Astrocyte of the cerebellum (primary cell): ENCODE measurements at regions not wholly inside any gene's neighbourhood (a gene's known extent, or its start where the extent isn't known, plus 50 kb on each side); places are given as distances from the start of the nearest gene placed in this dataset.

Experiments
- DNase-seq: peaks from one replicate; pipeline ENCODE4 v3.0.0-alpha.2; 2011; ENCODE audit warnings: low read depth
- H3K4me3 ChIP-seq: 2 replicates; pipeline ENCODE4 v1.5.1; 2011; ENCODE audit warnings: mild to moderate bottlenecking, low read depth, low read length, moderate library complexity
- in situ Hi-C: cut with HindIII; loops from 2 replicates; pipeline ENCODE4 v1.10.0; 2017; ENCODE audit warnings: low sequenced_read_pairs
- TF ChIP-seq, protein P1 (sequence below): IDR thresholded peaks from 2 replicates; pipeline ENCODE4 v1.5.1; 2012; ENCODE audit warnings: low read length, low read depth, moderate library complexity, mild to moderate bottlenecking; ENCODE audit errors: missing control alignments

DNA sequence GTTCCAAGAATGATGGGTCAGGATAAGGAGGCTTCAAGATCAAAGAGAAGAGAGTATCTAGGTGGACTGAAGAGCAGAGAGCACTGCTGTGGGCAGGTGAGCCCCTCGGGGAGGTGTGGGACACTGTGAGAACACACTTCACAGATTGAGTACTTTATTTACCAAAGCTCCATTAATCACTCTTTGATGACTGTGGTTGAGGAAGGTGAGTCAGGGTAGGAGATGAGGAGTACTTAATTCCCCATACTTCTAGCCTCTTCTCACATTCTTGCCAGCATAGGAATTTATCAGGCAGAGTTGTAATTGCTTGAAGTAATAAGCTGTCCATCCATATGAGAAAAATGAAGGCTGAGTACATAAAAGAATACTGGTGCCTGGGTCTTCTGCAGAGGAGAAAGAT is 375.3 kb downstream of the PCDH10 start:
- H3K4me3 ChIP-seq = no peak overlapping the region
- DNase-seq = no peak
- in situ Hi-C loops = no loop called here
- TF ChIP-seq, protein P1, sequence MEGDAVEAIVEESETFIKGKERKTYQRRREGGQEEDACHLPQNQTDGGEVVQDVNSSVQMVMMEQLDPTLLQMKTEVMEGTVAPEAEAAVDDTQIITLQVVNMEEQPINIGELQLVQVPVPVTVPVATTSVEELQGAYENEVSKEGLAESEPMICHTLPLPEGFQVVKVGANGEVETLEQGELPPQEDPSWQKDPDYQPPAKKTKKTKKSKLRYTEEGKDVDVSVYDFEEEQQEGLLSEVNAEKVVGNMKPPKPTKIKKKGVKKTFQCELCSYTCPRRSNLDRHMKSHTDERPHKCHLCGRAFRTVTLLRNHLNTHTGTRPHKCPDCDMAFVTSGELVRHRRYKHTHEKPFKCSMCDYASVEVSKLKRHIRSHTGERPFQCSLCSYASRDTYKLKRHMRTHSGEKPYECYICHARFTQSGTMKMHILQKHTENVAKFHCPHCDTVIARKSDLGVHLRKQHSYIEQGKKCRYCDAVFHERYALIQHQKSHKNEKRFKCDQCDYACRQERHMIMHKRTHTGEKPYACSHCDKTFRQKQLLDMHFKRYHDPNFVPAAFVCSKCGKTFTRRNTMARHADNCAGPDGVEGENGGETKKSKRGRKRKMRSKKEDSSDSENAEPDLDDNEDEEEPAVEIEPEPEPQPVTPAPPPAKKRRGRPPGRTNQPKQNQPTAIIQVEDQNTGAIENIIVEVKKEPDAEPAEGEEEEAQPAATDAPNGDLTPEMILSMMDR = no peak

DNA sequence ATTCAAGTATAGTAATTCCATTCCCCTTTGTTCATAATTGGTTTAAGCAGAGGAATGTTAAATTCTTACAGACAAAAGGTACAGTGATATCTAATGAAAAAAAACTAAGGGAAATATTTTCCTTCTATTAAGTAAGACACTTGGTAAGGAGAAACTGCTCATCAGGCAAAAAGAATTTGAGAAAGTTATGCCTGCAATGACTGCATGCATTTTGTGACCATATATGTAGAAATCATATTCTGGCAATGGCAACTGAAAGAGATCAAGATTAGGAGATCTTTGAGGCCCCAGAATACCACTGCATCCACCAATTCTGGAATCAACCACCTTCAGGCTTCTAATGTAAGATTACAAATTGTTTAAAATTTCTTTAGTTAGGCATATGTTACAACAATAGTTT is 364.8 kb downstream of the PCDH10 start:
- TF ChIP-seq, protein P1 = no peak
- no peak overlapping the region for H3K4me3 ChIP-seq
- no peak for DNase-seq
- in situ Hi-C loops = no loop called here

DNA sequence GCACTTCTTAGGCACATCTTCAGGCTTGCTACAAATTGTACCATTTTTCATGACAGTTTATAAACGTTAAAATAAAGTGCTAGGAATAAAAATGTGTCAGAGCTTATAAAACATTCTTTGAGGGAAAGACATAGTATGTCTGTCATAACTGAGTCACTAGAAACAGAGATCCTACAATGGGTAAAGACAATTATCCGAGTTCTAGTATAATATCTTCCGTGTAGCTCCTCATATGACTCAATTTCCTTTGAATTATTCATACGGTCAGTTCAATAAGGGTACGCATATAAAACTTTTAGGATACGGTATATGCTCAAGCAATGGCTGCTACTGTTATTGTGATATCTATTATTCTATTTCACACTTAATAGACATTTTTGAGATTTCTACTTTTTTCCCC is 349.1 kb downstream of the PCDH10 start:
- no peak overlapping the region for H3K4me3 ChIP-seq
- in situ Hi-C loops = no loop called here
- no peak for DNase-seq
- TF ChIP-seq, protein P1 = no peak

DNA sequence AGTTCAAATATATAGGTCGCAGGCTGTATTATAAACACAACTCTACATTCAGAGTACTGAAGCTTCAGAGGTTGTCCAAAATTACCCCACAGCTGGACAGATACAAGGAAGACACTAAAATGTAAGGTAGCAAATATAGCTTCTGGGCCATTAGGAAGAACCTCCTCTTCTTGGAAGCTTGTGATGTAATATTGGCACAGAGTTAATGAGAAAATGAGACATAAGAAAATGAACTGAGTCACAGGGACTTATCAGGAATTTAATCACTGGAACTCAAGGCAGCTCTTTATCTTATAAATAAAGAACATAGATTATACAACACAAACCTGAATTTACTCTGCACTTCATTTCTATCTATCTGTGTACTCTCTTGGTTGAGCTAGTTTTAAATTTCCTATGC is 344.7 kb downstream of the PCDH10 start:
- in situ Hi-C loops = no loop called here
- no peak overlapping the region for H3K4me3 ChIP-seq
- DNase-seq = no peak
- TF ChIP-seq, protein P1 = no peak

DNA sequence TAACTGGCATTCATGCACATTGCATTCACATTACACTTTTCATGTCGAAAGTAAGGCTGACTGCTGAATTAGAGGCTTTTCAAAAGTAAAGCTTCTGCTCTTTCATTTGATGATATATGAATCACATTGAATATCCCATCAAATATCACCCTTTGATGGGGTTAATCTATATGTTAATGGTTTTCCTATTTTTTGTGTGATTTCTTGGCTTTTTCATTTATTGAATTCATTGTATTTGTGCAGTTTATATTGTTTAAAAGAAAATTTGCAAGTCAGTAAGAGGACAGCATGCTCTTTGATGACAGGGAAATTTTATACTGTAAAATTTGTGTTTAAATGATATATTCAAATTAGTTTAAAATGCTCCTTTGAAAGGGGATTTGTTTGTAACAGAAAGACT is 344.1 kb downstream of the PCDH10 start:
- in situ Hi-C loops = no loop called here

DNA sequence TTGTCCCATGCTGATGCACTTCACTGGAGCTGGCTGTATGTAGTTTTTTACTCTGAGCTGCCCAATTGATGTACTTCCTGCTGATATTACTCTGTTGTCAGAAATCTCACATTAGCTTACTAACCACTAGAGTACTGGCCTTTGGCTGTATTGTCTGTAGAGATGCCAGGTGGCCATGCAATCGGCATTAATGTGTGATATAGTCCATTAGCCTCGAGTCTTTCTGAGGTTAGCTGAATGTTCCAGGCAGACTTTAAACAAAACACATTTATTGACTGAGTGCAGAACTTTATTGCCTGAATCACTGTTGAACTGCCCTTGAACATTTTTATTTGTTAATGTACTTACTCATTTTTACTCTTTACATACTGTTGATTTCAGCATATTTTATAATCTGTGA is 335.2 kb downstream of the PCDH10 start:
- in situ Hi-C loops = no loop called here
- DNase-seq = peak; percentile 37
- no peak overlapping the region for H3K4me3 ChIP-seq
- TF ChIP-seq, protein P1 = no peak

More for the DNA sequence above, 344.1 kb downstream of the PCDH10 start:
- no peak for DNase-seq
- H3K4me3 ChIP-seq = no peak overlapping the region
- TF ChIP-seq, protein P1 = no peak

DNA sequence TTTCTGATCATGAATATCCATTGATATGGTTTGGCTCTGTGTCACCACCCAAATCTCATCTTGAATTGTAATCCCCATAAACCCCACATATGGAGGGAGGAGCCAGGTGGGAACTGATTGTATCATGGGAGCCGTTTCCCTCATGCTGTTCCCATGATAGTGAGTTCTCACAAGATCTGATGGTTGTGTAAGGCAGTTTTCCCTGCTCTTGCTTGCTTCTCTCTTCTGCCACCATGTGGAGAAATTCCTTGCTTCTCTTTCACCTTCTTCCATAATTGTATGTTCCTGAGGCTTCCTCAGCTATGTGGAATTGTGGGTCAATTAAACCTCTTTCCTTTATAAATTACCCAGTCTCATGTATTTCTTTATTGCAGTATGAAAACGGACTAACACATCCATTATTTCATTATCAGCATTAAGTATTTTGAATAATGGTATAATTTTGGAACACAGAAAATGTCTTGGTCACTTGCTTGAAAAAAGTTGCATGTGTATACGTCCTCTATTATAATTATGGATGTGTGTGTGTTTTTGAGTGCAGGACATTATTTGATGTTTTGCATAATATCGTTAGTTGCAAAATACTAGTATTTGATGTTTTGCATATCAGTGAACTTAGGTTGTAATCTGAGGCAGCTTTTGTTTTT is 334.6 kb downstream of the PCDH10 start:
- H3K4me3 ChIP-seq = no peak overlapping the region
- in situ Hi-C loops = no loop called here
- DNase-seq = peak; percentile 11
- TF ChIP-seq, protein P1 = peak; percentile 52
